ENCODE measurements at regions not wholly inside any gene's neighbourhood (a gene's known extent, or its start where the extent isn't known, plus 50 kb on each side); places are given as distances from the start of the nearest gene placed in this dataset.
"Not testable (repeated sequence)": the region's sequence is repeated elsewhere in the genome, so short reads cannot be mapped to it uniquely, and the experiment has no call there.

- Histone ChIP-seq H3K36me3 (ENCODE audit: control insufficient read depth, insufficient read depth, low read length) (no peaks in the 10 kb centered on the region), H3K4me1 (ENCODE audit: control insufficient read depth, low read depth, low read length) (no peaks in the 10 kb centered on the region), H3K79me1 (ENCODE audit: low read length) (no peaks in the 10 kb centered on the region), H3K4ac (ENCODE audit: low read depth, low read length) (no peak overlapping the region), H4K5ac (ENCODE audit: low read length) (no peak overlapping the region), H2BK120ac (ENCODE audit: low read depth, low read length) (no peak overlapping the region), H3K4me2 (ENCODE audit: low read length) (no peak overlapping the region), H3K23ac (ENCODE audit: low read length) (no peak overlapping the region), H3K27ac (ENCODE audit: low read depth, low read length) (no peak overlapping the region), H3K79me2 (ENCODE audit: control insufficient read depth, insufficient read depth, low read length) (no peaks in the 10 kb centered on the region), H2BK15ac (replicated peaks; ENCODE audit: low read depth) (no peak overlapping the region), H3K18ac (ENCODE audit: low read length) (no peak overlapping the region), H3K56ac (ENCODE audit: low read length) (no peak overlapping the region), H2AK5ac (ENCODE audit: low read length) (no peak overlapping the region), H4K8ac (ENCODE audit: low read depth, low read length) (no peak overlapping the region), H3K9ac (ENCODE audit: low read length) (no peak overlapping the region), H3K4me3 (ENCODE audit: low read length) (no peak overlapping the region), H2BK5ac (ENCODE audit: low read length) (no peak overlapping the region), H3K27me3 (ENCODE audit: insufficient read depth, low read length, poor library complexity) (no peaks in the 10 kb centered on the region)
- no peak for DNase-seq
- no CpG with 5 or more reads among the region's 4 CpGs for WGBS (ENCODE audit: extremely low coverage, insufficient coverage, low lambda C conversion rate)
These were observed 635.2 kb upstream of the SPANXN1 start for GRCh38 chrX:144612076-144612475.

- Histone ChIP-seq H3K18ac (ENCODE audit: low read length) (no peak overlapping the region), H2BK120ac (ENCODE audit: low read depth, low read length) (no peak overlapping the region), H3K36me3 (ENCODE audit: control insufficient read depth, insufficient read depth, low read length) (no peaks in the 10 kb centered on the region), H3K4me3 (ENCODE audit: low read length) (no peak overlapping the region), H4K5ac (ENCODE audit: low read length) (no peak overlapping the region), H3K56ac (ENCODE audit: low read length) (no peak overlapping the region), H3K27me3 (ENCODE audit: insufficient read depth, low read length, poor library complexity) (no peaks in the 10 kb centered on the region), H2BK15ac (replicated peaks; ENCODE audit: low read depth) (no peak overlapping the region), H2BK5ac (ENCODE audit: low read length) (no peak overlapping the region), H3K23ac (ENCODE audit: low read length) (no peak overlapping the region), H3K4me1 (ENCODE audit: control insufficient read depth, low read depth, low read length) (no peaks in the 10 kb centered on the region), H4K8ac (ENCODE audit: low read depth, low read length) (no peak overlapping the region), H3K27ac (ENCODE audit: low read depth, low read length) (no peak overlapping the region), H3K4me2 (ENCODE audit: low read length) (no peak overlapping the region), H3K9ac (ENCODE audit: low read length) (no peak overlapping the region), H3K79me2 (ENCODE audit: control insufficient read depth, insufficient read depth, low read length) (no peaks in the 10 kb centered on the region), H2AK5ac (ENCODE audit: low read length) (no peak overlapping the region), H3K79me1 (ENCODE audit: low read length) (no peaks in the 10 kb centered on the region), H3K4ac (ENCODE audit: low read depth, low read length) (no peak overlapping the region)
- no CpG with 5 or more reads among the region's 4 CpGs for WGBS (ENCODE audit: extremely low coverage, insufficient coverage, low lambda C conversion rate)
- DNase-seq, result peak; percentile 17
These were observed 631.0 kb upstream of the SPANXN1 start for GRCh38 chrX:144616317-144616716.

GRCh38 chrX:144627947-144628346 is 619.4 kb upstream of the SPANXN1 start:
- Histone ChIP-seq H3K23ac (ENCODE audit: low read length) (no peak overlapping the region), H3K36me3 (ENCODE audit: control insufficient read depth, insufficient read depth, low read length) (no peaks in the 10 kb centered on the region), H2BK120ac (ENCODE audit: low read depth, low read length) (no peak overlapping the region), H3K79me1 (ENCODE audit: low read length) (no peaks in the 10 kb centered on the region), H3K56ac (ENCODE audit: low read length) (no peak overlapping the region), H2BK15ac (replicated peaks; ENCODE audit: low read depth) (no peak overlapping the region), H2BK5ac (ENCODE audit: low read length) (no peak overlapping the region), H3K9ac (ENCODE audit: low read length) (no peak overlapping the region), H3K4me2 (ENCODE audit: low read length) (no peak overlapping the region), H4K5ac (ENCODE audit: low read length) (no peak overlapping the region), H3K4ac (ENCODE audit: low read depth, low read length) (no peak overlapping the region), H3K4me1 (ENCODE audit: control insufficient read depth, low read depth, low read length) (no peaks in the 10 kb centered on the region), H3K27me3 (ENCODE audit: insufficient read depth, low read length, poor library complexity) (no peaks in the 10 kb centered on the region), H3K18ac (ENCODE audit: low read length) (no peak overlapping the region), H4K8ac (ENCODE audit: low read depth, low read length) (no peak overlapping the region), H3K79me2 (ENCODE audit: control insufficient read depth, insufficient read depth, low read length) (no peaks in the 10 kb centered on the region), H2AK5ac (ENCODE audit: low read length) (no peak overlapping the region), H3K4me3 (ENCODE audit: low read length) (no peak overlapping the region), H3K27ac (ENCODE audit: low read depth, low read length) (no peak overlapping the region)
- no peak for DNase-seq
- WGBS (ENCODE audit: extremely low coverage, insufficient coverage, low lambda C conversion rate), result no CpG with 5 or more reads among the region's 3 CpGs

GRCh38 chrX:144634451-144634850 is 612.9 kb upstream of the SPANXN1 start:
- H3K27ac ChIP-seq (ENCODE audit: low read depth, low read length); H3K56ac ChIP-seq (ENCODE audit: low read length); H3K9ac ChIP-seq (ENCODE audit: low read length); H3K36me3 ChIP-seq (ENCODE audit: control insufficient read depth, insufficient read depth, low read length); H3K27me3 ChIP-seq (ENCODE audit: insufficient read depth, low read length, poor library complexity); H3K4me1 ChIP-seq (ENCODE audit: control insufficient read depth, low read depth, low read length); H4K5ac ChIP-seq (ENCODE audit: low read length); H3K79me1 ChIP-seq (ENCODE audit: low read length); H4K8ac ChIP-seq (ENCODE audit: low read depth, low read length); H3K23ac ChIP-seq (ENCODE audit: low read length); H2BK120ac ChIP-seq (ENCODE audit: low read depth, low read length); H2AK5ac ChIP-seq (ENCODE audit: low read length); H2BK15ac ChIP-seq (replicated peaks; ENCODE audit: low read depth); H3K4me2 ChIP-seq (ENCODE audit: low read length); DNase-seq; H3K79me2 ChIP-seq (ENCODE audit: control insufficient read depth, insufficient read depth, low read length); H2BK5ac ChIP-seq (ENCODE audit: low read length); H3K18ac ChIP-seq (ENCODE audit: low read length); H3K4ac ChIP-seq (ENCODE audit: low read depth, low read length); H3K4me3 ChIP-seq (ENCODE audit: low read length): not testable (repeated sequence)
- no CpG with 5 or more reads among the region's 8 CpGs for WGBS (ENCODE audit: extremely low coverage, insufficient coverage, low lambda C conversion rate)

GRCh38 chrX:144637731-144638130 is 609.6 kb upstream of the SPANXN1 start:
- no peak overlapping the region for H3K4ac ChIP-seq (ENCODE audit: low read depth, low read length)
- no peak overlapping the region for H3K27ac ChIP-seq (ENCODE audit: low read depth, low read length)
- H3K9ac ChIP-seq (ENCODE audit: low read length), result no peak overlapping the region
- H3K4me3 ChIP-seq (ENCODE audit: low read length), result no peak overlapping the region
- H2BK120ac ChIP-seq (ENCODE audit: low read depth, low read length), result no peak overlapping the region
- H3K36me3 ChIP-seq (ENCODE audit: control insufficient read depth, insufficient read depth, low read length), result no peaks in the 10 kb centered on the region
- no CpG with 5 or more reads among the region's 2 CpGs for WGBS (ENCODE audit: extremely low coverage, insufficient coverage, low lambda C conversion rate)
- H3K18ac ChIP-seq (ENCODE audit: low read length), result no peak overlapping the region
- no peaks in the 10 kb centered on the region for H3K4me1 ChIP-seq (ENCODE audit: control insufficient read depth, low read depth, low read length)
- no peak for DNase-seq
- no peaks in the 10 kb centered on the region for H3K79me2 ChIP-seq (ENCODE audit: control insufficient read depth, insufficient read depth, low read length)
- H3K56ac ChIP-seq (ENCODE audit: low read length), result no peak overlapping the region
- H3K23ac ChIP-seq (ENCODE audit: low read length), result no peak overlapping the region
- H2AK5ac ChIP-seq (ENCODE audit: low read length), result no peak overlapping the region
- H4K8ac ChIP-seq (ENCODE audit: low read depth, low read length), result no peak overlapping the region
- H3K4me2 ChIP-seq (ENCODE audit: low read length), result no peak overlapping the region
- H2BK15ac ChIP-seq (replicated peaks; ENCODE audit: low read depth), result no peak overlapping the region
- no peaks in the 10 kb centered on the region for H3K79me1 ChIP-seq (ENCODE audit: low read length)
- H4K5ac ChIP-seq (ENCODE audit: low read length), result no peak overlapping the region
- H3K27me3 ChIP-seq (ENCODE audit: insufficient read depth, low read length, poor library complexity), result no peaks in the 10 kb centered on the region
- no peak overlapping the region for H2BK5ac ChIP-seq (ENCODE audit: low read length)

- Histone ChIP-seq H3K23ac (ENCODE audit: low read length) (no peak overlapping the region), H3K27ac (ENCODE audit: low read depth, low read length) (no peak overlapping the region), H3K36me3 (ENCODE audit: control insufficient read depth, insufficient read depth, low read length) (no peaks in the 10 kb centered on the region), H3K79me2 (ENCODE audit: control insufficient read depth, insufficient read depth, low read length) (no peaks in the 10 kb centered on the region), H4K5ac (ENCODE audit: low read length) (no peak overlapping the region), H2BK15ac (replicated peaks; ENCODE audit: low read depth) (no peak overlapping the region), H3K4me2 (ENCODE audit: low read length) (no peak overlapping the region), H3K4me1 (ENCODE audit: control insufficient read depth, low read depth, low read length) (no peaks in the 10 kb centered on the region), H4K8ac (ENCODE audit: low read depth, low read length) (no peak overlapping the region), H3K4me3 (ENCODE audit: low read length) (no peak overlapping the region), H3K56ac (ENCODE audit: low read length) (no peak overlapping the region), H2BK5ac (ENCODE audit: low read length) (no peak overlapping the region), H3K4ac (ENCODE audit: low read depth, low read length) (no peak overlapping the region), H3K27me3 (ENCODE audit: insufficient read depth, low read length, poor library complexity) (no peaks in the 10 kb centered on the region), H3K18ac (ENCODE audit: low read length) (no peak overlapping the region), H2BK120ac (ENCODE audit: low read depth, low read length) (no peak overlapping the region), H3K79me1 (ENCODE audit: low read length) (no peaks in the 10 kb centered on the region), H2AK5ac (ENCODE audit: low read length) (no peak overlapping the region), H3K9ac (ENCODE audit: low read length) (no peak overlapping the region)
- no CpG with 5 or more reads among the region's 2 CpGs for WGBS (ENCODE audit: extremely low coverage, insufficient coverage, low lambda C conversion rate)
- DNase-seq, result no peak
These were observed 598.5 kb upstream of the SPANXN1 start for GRCh38 chrX:144648788-144649187.
